ENCODE measurements at regions not wholly inside any gene's neighbourhood (a gene's known extent, or its start where the extent isn't known, plus 50 kb on each side); places are given as distances from the start of the nearest gene placed in this dataset.

DNA sequence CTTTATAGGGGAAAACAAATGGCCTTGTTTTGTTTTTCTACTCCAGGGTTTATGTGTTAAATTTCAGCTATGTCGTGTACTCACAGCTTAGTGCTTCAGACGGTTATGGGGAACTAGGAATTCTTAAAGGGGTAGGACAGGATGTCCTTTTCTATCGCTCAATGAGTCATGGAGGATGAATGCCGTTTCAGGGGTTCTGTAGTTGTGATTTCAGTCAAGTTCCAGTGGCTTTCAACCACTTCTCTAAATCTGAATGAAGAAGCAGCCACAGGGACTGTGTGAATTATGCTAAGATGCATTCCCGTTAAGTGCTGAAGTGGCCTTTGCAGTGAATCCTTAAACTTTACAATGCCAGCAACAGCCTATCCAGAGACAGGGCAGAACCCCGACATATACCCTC is 1231.7 kb upstream of the ZEB2 start:
- TF ChIP-seq, protein P1, sequence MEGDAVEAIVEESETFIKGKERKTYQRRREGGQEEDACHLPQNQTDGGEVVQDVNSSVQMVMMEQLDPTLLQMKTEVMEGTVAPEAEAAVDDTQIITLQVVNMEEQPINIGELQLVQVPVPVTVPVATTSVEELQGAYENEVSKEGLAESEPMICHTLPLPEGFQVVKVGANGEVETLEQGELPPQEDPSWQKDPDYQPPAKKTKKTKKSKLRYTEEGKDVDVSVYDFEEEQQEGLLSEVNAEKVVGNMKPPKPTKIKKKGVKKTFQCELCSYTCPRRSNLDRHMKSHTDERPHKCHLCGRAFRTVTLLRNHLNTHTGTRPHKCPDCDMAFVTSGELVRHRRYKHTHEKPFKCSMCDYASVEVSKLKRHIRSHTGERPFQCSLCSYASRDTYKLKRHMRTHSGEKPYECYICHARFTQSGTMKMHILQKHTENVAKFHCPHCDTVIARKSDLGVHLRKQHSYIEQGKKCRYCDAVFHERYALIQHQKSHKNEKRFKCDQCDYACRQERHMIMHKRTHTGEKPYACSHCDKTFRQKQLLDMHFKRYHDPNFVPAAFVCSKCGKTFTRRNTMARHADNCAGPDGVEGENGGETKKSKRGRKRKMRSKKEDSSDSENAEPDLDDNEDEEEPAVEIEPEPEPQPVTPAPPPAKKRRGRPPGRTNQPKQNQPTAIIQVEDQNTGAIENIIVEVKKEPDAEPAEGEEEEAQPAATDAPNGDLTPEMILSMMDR (IDR thresholded peaks at IDR 0.05): no peak
- no peak for TF ChIP-seq POLR2A (IDR thresholded peaks at IDR 0.05)
